Breast epithelium (tissue), 4 donors: ENCODE measurements at regions not wholly inside any gene's neighbourhood (a gene's known extent, or its start where the extent isn't known, plus 50 kb on each side); places are given as distances from the start of the nearest gene placed in this dataset.

Experiments
- DNase-seq, 2 donors: peaks; one replicate each; pipeline ENCODE4 v3.0.0-alpha.2; 2019; ENCODE audit warnings: low spot score in 2 of 2
- H3K27ac ChIP-seq, 2 donors: fragments of 200-600 bp; sonication (generic) in 1 of 2; one replicate each; pipeline ENCODE4 v1.5.1; 2016 to 2019; ENCODE audit warnings: mild to moderate bottlenecking in 1 of 2
- H3K27me3 ChIP-seq, 2 donors: fragments of 200-600 bp; sonication (generic) in 1 of 2; one replicate each; pipeline versions ENCODE4 v1.5.1 to v1.6.0; 2017 to 2019; ENCODE audit warnings: control low read depth in 1 of 2, mild to moderate bottlenecking in 1 of 2
- H3K36me3 ChIP-seq: fragments of 200-600 bp; one replicate; pipeline ENCODE4 v1.5.1; 2019
- H3K4me1 ChIP-seq, 2 donors: fragments of 200-600 bp; sonication (generic); one replicate each; pipeline ENCODE4 v1.5.1; 2016 to 2019; ENCODE audit warnings: control low read depth in 1 of 2
- H3K4me3 ChIP-seq, 3 donors: fragments of 200-600 bp; sonication (generic); 1 replicate in 2 of 3; 2 replicates in 1 of 3; pipeline ENCODE4 v1.5.1; 2016 to 2019; ENCODE audit warnings: mild to moderate bottlenecking in 3 of 3, moderate library complexity in 2 of 3
- H3K9me3 ChIP-seq, 2 donors: fragments of 200-600 bp; sonication (generic) in 1 of 2; one replicate each; pipeline ENCODE4 v1.5.1; 2016 to 2019; ENCODE audit warnings: control low read depth in 1 of 2
- CTCF ChIP-seq, 3 donors: fragments of 450-650 bp; IDR thresholded peaks; one replicate each; pipeline ENCODE4 v1.5.1; 2016 to 2017; ENCODE audit warnings: antibody characterized with exemption in 3 of 3, mild to moderate bottlenecking in 3 of 3, moderate library complexity in 3 of 3
- POLR2A ChIP-seq: fragments of 450-650 bp; IDR thresholded peaks from one replicate; pipeline ENCODE4 v1.6.1; 2016; ENCODE audit warnings: antibody characterized with exemption, mild to moderate bottlenecking, moderate library complexity
- POLR2AphosphoS5 ChIP-seq, 3 donors: sonication (generic); formaldehyde crosslinking; IDR thresholded peaks; one replicate each; pipeline ENCODE4 v1.6.1; 2017; ENCODE audit warnings: antibody characterized with exemption in 3 of 3
- intact Hi-C: fragments of 100-400 bp; cut with DNase I; formaldehyde crosslinking; loops from one replicate; pipeline ENCODE4 v1.15.1; 2023; ENCODE audit warnings: low total_unique reads

GRCh38 chr14:59126714-59127436 lies 61.6 kb upstream of the DAAM1 start:
- H3K27ac ChIP-seq, result no peak overlapping the region
- no peaks in the 10 kb centered on the region for H3K36me3 ChIP-seq
- H3K4me1 ChIP-seq, result no peaks in the 10 kb centered on the region
- H3K27me3 ChIP-seq, result no peaks in the 10 kb centered on the region
- peak in 1 of 2 donors; percentile 22 for DNase-seq
- no peak overlapping the region for H3K4me3 ChIP-seq
- intact Hi-C loops, result loop anchor here (5.0 kb wide), 1 partner anchor 315 kb away; no protein-coding TSS in a partner anchor
- no peaks in the 10 kb centered on the region for H3K9me3 ChIP-seq
- TF ChIP-seq POLR2A, result no peak
- TF ChIP-seq CTCF (IDR thresholded peaks at IDR 0.05), result peak; percentile 57 to 86 (median 78)
- no peak for TF ChIP-seq POLR2AphosphoS5 (IDR thresholded peaks at IDR 0.05)

- no peaks in the 10 kb centered on the region for H3K9me3 ChIP-seq
- intact Hi-C loops, result loop anchor here (5.0 kb wide), 1 partner anchor 315 kb away; no protein-coding TSS in a partner anchor
- no peak overlapping the region for H3K4me3 ChIP-seq
- H3K36me3 ChIP-seq, result no peaks in the 10 kb centered on the region
- H3K4me1 ChIP-seq, result no peaks in the 10 kb centered on the region
- H3K27ac ChIP-seq, result no peak overlapping the region
- no peak for DNase-seq
- TF ChIP-seq POLR2AphosphoS5 (IDR thresholded peaks at IDR 0.05), result no peak
- no peak for TF ChIP-seq CTCF (IDR thresholded peaks at IDR 0.05)
- TF ChIP-seq POLR2A, result no peak
- H3K27me3 ChIP-seq, result no peaks in the 10 kb centered on the region
Observed at GRCh38 chr14:59127437-59127732, 61.1 kb upstream of the DAAM1 start.

- no peaks in the 10 kb centered on the region for H3K9me3 ChIP-seq
- H3K36me3 ChIP-seq, result no peaks in the 10 kb centered on the region
- TF ChIP-seq POLR2AphosphoS5 (IDR thresholded peaks at IDR 0.05), result no peak
- TF ChIP-seq CTCF (IDR thresholded peaks at IDR 0.05), result no peak
- no peak for TF ChIP-seq POLR2A
- H3K4me1 ChIP-seq, result no peaks in the 10 kb centered on the region
- no peak overlapping the region for H3K4me3 ChIP-seq
- no peaks in the 10 kb centered on the region for H3K27me3 ChIP-seq
- DNase-seq, result no peak
- H3K27ac ChIP-seq, result no peak overlapping the region
- intact Hi-C loops, result no loop called here
Observed at GRCh38 chr14:59130462-59130861, 58.0 kb upstream of the DAAM1 start.

GRCh38 chr14:59131938-59132795 lies 56.3 kb upstream of the DAAM1 start:
- Histone ChIP-seq H3K27ac (no peak overlapping the region), H3K4me3 (no peak overlapping the region)
- intact Hi-C loops, result no loop called here

More at GRCh38 chr14:59131938-59132795, 56.3 kb upstream of the DAAM1 start:
- H3K27me3 ChIP-seq, result no peaks in the 10 kb centered on the region
- no peak for TF ChIP-seq POLR2AphosphoS5 (IDR thresholded peaks at IDR 0.05)
- no peak for TF ChIP-seq POLR2A
- TF ChIP-seq CTCF (IDR thresholded peaks at IDR 0.05), result no peak
- H3K4me1 ChIP-seq, result no peaks in the 10 kb centered on the region
- no peaks in the 10 kb centered on the region for H3K9me3 ChIP-seq
- no peaks in the 10 kb centered on the region for H3K36me3 ChIP-seq
- no peak for DNase-seq
